Spleen (tissue), 7 donors: ENCODE measurements at regions not wholly inside any gene's neighbourhood (a gene's known extent, or its start where the extent isn't known, plus 50 kb on each side); places are given as distances from the start of the nearest gene placed in this dataset.

Source experiments
- POLR2A ChIP-seq, 3 donors: fragments of 450-650 bp; IDR thresholded peaks; one replicate each; pipeline ENCODE4 v1.5.1; 2017; ENCODE audit warnings: antibody characterized with exemption in 3 of 3, mild to moderate bottlenecking in 1 of 3
- TF ChIP-seq, protein P1 (sequence below), 11 experiments: fragments of 200-600 bp in 7 of 11; fragments of 450-650 bp in 4 of 11; sonication (generic) in 4 of 11; IDR thresholded peaks in 8 of 11; conservative IDR thresholded peaks in 3 of 11; 1 replicate in 7 of 11; 2 replicates in 4 of 11; pipeline versions ENCODE4 v1.4.0 to v1.8.0; 2016 to 2021; ENCODE audit warnings: antibody characterized with exemption in 11 of 11, inconsistent platforms in 4 of 11, mild to moderate bottlenecking in 1 of 11
- donor health status: DM: no; HTN: no; CAD: no; lungs with moderate emphysema.
- donor health status: DM: no; HTN: no; CAD: no.
- donor health status: DM: no; HTN: no; CAD: no.

DNA sequence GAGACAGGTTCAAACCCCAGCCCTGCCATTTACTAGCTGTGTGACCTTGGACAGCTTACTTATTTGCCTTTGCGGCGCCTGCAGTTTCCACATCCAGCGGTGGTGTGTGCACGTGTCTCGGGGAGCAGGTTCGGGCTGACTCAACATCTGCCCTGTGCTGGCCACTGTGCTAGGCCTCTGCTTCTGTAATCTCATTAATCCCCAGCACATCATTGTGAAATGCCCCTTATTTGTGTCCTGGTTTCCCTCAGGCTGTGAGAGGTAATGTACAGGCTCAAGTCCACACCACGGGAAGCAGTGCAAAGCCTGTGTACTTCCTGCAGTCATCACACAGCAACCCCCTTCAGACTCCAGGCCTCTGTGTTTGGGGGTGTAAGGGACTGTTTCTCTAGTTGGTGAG, 285.7 kb downstream of the RPS24 start:
- TF ChIP-seq, protein P1, sequence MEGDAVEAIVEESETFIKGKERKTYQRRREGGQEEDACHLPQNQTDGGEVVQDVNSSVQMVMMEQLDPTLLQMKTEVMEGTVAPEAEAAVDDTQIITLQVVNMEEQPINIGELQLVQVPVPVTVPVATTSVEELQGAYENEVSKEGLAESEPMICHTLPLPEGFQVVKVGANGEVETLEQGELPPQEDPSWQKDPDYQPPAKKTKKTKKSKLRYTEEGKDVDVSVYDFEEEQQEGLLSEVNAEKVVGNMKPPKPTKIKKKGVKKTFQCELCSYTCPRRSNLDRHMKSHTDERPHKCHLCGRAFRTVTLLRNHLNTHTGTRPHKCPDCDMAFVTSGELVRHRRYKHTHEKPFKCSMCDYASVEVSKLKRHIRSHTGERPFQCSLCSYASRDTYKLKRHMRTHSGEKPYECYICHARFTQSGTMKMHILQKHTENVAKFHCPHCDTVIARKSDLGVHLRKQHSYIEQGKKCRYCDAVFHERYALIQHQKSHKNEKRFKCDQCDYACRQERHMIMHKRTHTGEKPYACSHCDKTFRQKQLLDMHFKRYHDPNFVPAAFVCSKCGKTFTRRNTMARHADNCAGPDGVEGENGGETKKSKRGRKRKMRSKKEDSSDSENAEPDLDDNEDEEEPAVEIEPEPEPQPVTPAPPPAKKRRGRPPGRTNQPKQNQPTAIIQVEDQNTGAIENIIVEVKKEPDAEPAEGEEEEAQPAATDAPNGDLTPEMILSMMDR (IDR thresholded peaks at IDR 0.05 in 8 of 11, conservative IDR thresholded peaks at IDR 0.05 in 3 of 11), result no peak
- no peak for TF ChIP-seq POLR2A (IDR thresholded peaks at IDR 0.05)
